HepG2 (cell line): ENCODE measurements at regions not wholly inside any gene's neighbourhood (a gene's known extent, or its start where the extent isn't known, plus 50 kb on each side); places are given as distances from the start of the nearest gene placed in this dataset.

Source experiments
- ATAC-seq: fragments of 200-7000 bp; cut with Tn5 transposase; 3 replicates; pipeline ENCODE4 v1.9.1; 2020; ENCODE audit warnings: mild to moderate bottlenecking, moderate library complexity
- BruUV-seq: library from RNA; stranded (reverse); fragments of 400-500 nt; replicated peaks from 2 replicates; lab custom pipeline; 2021; lab: Mats Ljungman, UMichigan
- CTCF ChIA-PET: fragments of 300-600 bp; formaldehyde crosslinking; extraction: SDS; loops from one replicate; lab custom pipeline; 2021; ENCODE audit warnings: low total read pairs, inconsistent platforms, low intra/inter-chr PET ratio; lab: Yijun Ruan, JAX
- POLR2A ChIA-PET: fragments of 350-600 bp; sonication (Branson Sonifier 250); formaldehyde crosslinking; loops from one replicate; lab custom pipeline; 2020; ENCODE audit warnings: antibody characterized with exemption, inconsistent platforms; lab: Yijun Ruan, JAX
- DNase-seq: peaks from one replicate; pipeline ENCODE4 v3.0.0-alpha.2; 2015; ENCODE audit warnings: low spot score
- FAIRE-seq: peaks from 3 replicates; lab custom pipeline; 2011; peaks lifted over from hg19 to GRCh38; lab: Jason Lieb, UNC
- H2AFZ ChIP-seq: one replicate; pipeline ENCODE4 v1.6.1; 2011; ENCODE audit warnings: low read length, inconsistent platforms
- H3K27ac ChIP-seq: fragments of 300-600 bp; 3 replicates; pipeline ENCODE4 v1.8.0; 2011; ENCODE audit warnings: mixed run types, mild to moderate bottlenecking, mixed read lengths, low read length, inconsistent platforms; ENCODE audit not compliant: insufficient read depth; ENCODE audit errors: extremely low read length
- H3K27me3 ChIP-seq, 2 experiments: fragments of 200-600 bp in 1 of 2; 2 replicates in 1 of 2; 3 replicates in 1 of 2; pipeline versions ENCODE4 v1.6.0 to v1.8.0; 2011; ENCODE audit warnings: low read length in 2 of 2, mild to moderate bottlenecking in 2 of 2, moderate library complexity in 2 of 2, inconsistent platforms in 1 of 2; ENCODE audit not compliant: insufficient read depth in 2 of 2, control insufficient read depth in 1 of 2
- H3K36me3 ChIP-seq, 2 experiments: fragments of 200-600 bp in 1 of 2; replicated peaks in 1 of 2; 2 replicates in 1 of 2; 3 replicates in 1 of 2; pipeline versions ENCODE4 v1.5.1 to v1.8.0; 2011; ENCODE audit warnings: low read length in 2 of 2, inconsistent platforms in 1 of 2; ENCODE audit not compliant: insufficient read depth in 2 of 2, control insufficient read depth in 1 of 2
- H3K4me1 ChIP-seq: 2 replicates; pipeline ENCODE4 v1.5.1; 2012; ENCODE audit warnings: low read length, inconsistent platforms; ENCODE audit not compliant: insufficient read depth
- H3K4me2 ChIP-seq: 2 replicates; pipeline ENCODE4 v1.6.0; 2011; ENCODE audit warnings: low read depth, low read length, inconsistent platforms
- H3K4me3 ChIP-seq, 3 experiments: fragments of 200-600 bp in 1 of 3; sonication (generic), shearing (Covaris generic) in 1 of 3; replicated peaks in 1 of 3; 2 replicates each; pipeline ENCODE4 v1.5.1; 2011 to 2016; ENCODE audit warnings: low read length in 3 of 3, inconsistent platforms in 2 of 3, low read depth in 2 of 3, mild to moderate bottlenecking in 2 of 3, control low read depth in 1 of 3, mixed read lengths in 1 of 3; ENCODE audit not compliant: insufficient read depth in 1 of 3
- H3K79me2 ChIP-seq: one replicate; pipeline ENCODE4 v1.6.1; 2011; ENCODE audit warnings: low read length, inconsistent platforms; ENCODE audit not compliant: insufficient read depth
- H3K9ac ChIP-seq: 2 replicates; pipeline ENCODE4 v1.6.0; 2011; ENCODE audit warnings: mild to moderate bottlenecking, low read depth, low read length, inconsistent platforms; ENCODE audit not compliant: insufficient read depth
- H3K9me3 ChIP-seq: 2 replicates; pipeline ENCODE4 v1.5.1; 2012; ENCODE audit warnings: mild to moderate bottlenecking, low read length
- H4K20me1 ChIP-seq: 2 replicates; pipeline ENCODE4 v1.6.0; 2011; ENCODE audit warnings: inconsistent platforms, mild to moderate bottlenecking, low read length, moderate library complexity; ENCODE audit not compliant: insufficient read depth
- DMTF1 ChIP-seq: sonication (generic); formaldehyde crosslinking; IDR thresholded peaks from 2 replicates; pipeline ENCODE4 v1.4.0; 2020; ENCODE audit warnings: mild to moderate bottlenecking, missing genetic modification reagents
- GMEB2 ChIP-seq: IDR thresholded peaks from 2 replicates; pipeline ENCODE4 v1.6.1; 2016; ENCODE audit warnings: missing biosample characterization, missing genetic modification reagents, low read depth
- MAFK ChIP-seq, 2 experiments: IDR thresholded peaks in 1 of 2; conservative IDR thresholded peaks in 1 of 2; 2 replicates each; pipeline ENCODE4 v1.6.1; 2011; ENCODE audit warnings: improper control_type of control experiment in 2 of 2, low read length in 2 of 2
- MXD3 ChIP-seq: IDR thresholded peaks from 2 replicates; pipeline ENCODE4 v1.6.1; 2016; ENCODE audit warnings: mild to moderate bottlenecking, missing biosample characterization, missing genetic modification reagents
- PBX3 ChIP-seq: sonication (generic); formaldehyde crosslinking; IDR thresholded peaks from 2 replicates; pipeline ENCODE4 v1.8.1; 2023; ENCODE audit warnings: missing genetic modification reagents, inconsistent platforms, borderline replicate concordance
- SKIL ChIP-seq: sonication (generic); formaldehyde crosslinking; IDR thresholded peaks from 2 replicates; pipeline ENCODE4 v1.8.0; 2022; ENCODE audit warnings: missing genetic modification reagents, mild to moderate bottlenecking, moderate library complexity, borderline replicate concordance
- ZFP37 ChIP-seq: sonication (generic); formaldehyde crosslinking; IDR thresholded peaks from 2 replicates; pipeline ENCODE4 v1.4.0; 2020; ENCODE audit warnings: missing genetic modification reagents, borderline replicate concordance
- ZKSCAN1 ChIP-seq: fragments of 150-350 bp; IDR thresholded peaks from 2 replicates; pipeline ENCODE4 v1.6.1; 2014; ENCODE audit warnings: low read length
- ZNF281 ChIP-seq: sonication (generic); formaldehyde crosslinking; IDR thresholded peaks from 2 replicates; pipeline ENCODE4 v1.4.0; 2020; ENCODE audit warnings: missing genetic modification reagents, borderline replicate concordance
- ZNF550 ChIP-seq: sonication (generic); formaldehyde crosslinking; IDR thresholded peaks from 2 replicates; pipeline ENCODE4 v1.4.0; 2020; ENCODE audit warnings: mild to moderate bottlenecking, missing genetic modification reagents, borderline replicate concordance
- ZNF576 ChIP-seq: sonication (generic); formaldehyde crosslinking; IDR thresholded peaks from 2 replicates; pipeline ENCODE4 v1.4.0; 2020; ENCODE audit warnings: mild to moderate bottlenecking, missing genetic modification reagents
- ZNF839 ChIP-seq: sonication (generic); formaldehyde crosslinking; IDR thresholded peaks from 2 replicates; pipeline ENCODE4 v1.4.0; 2020; ENCODE audit warnings: missing genetic modification reagents, mild to moderate bottlenecking, borderline replicate concordance
- WGBS: methylation state at CpG from one replicate; pipeline ENCODE4 v1.1.6; 2017; ENCODE audit warnings: low lambda C conversion rate; 5-methylcytosine and 5-hydroxymethylcytosine counted together
- in situ Hi-C: cut with HindIII; loops from 2 replicates; pipeline ENCODE4 v1.10.0; 2017; ENCODE audit warnings: low pct_unique_long_range_greater_than_20kb; ENCODE audit not compliant: extremely low pct_ligation_motif_present
- intact Hi-C: fragments of 100-400 bp; cut with micrococcal nuclease; formaldehyde crosslinking; loops from one replicate; pipeline ENCODE4 v1.10.0; 2022; ENCODE audit not compliant: unreplicated experiment

- ATAC-seq (no peak), FAIRE-seq (no peak)
- no peak for TF ChIP-seq ZKSCAN1
- TF ChIP-seq DMTF1 (CRISPR knock-in tag), result no peak
- no peak for TF ChIP-seq ZNF839
- no peak for TF ChIP-seq SKIL (CRISPR knock-in tag)
- TF ChIP-seq ZFP37, result no peak
- TF ChIP-seq ZNF281 (CRISPR knock-in tag), result no peak
- peak; percentile 92 to 98 for TF ChIP-seq MAFK (conservative IDR thresholded peaks at IDR 0.05 in 1 of 2, IDR thresholded peaks at IDR 0.05 in 1 of 2; ENCODE audit: low read length in 2 of 2)
- no peak for TF ChIP-seq GMEB2
- TF ChIP-seq MXD3, result no peak
- TF ChIP-seq ZNF550 (CRISPR knock-in tag), result no peak
- no peak for TF ChIP-seq ZNF576
- TF ChIP-seq PBX3 (CRISPR knock-in tag), result no peak
These were observed 152.1 kb upstream of the TUSC1 start for GRCh38 chr9:25830381-25830780.

More at GRCh38 chr9:25830381-25830780, 152.1 kb upstream of the TUSC1 start:
- ChIA-PET POLR2A (no interaction called here), CTCF (no interaction called here)
- no peaks in the 10 kb centered on the region for H3K27me3 ChIP-seq
- no peaks in the 10 kb centered on the region for H3K79me2 ChIP-seq
- intact Hi-C loops, result no loop called here
- WGBS, result 28% methylated on average over 7 of the region's 7 CpGs
- H3K27ac ChIP-seq, result no peak overlapping the region
- no peak for DNase-seq
- H2AFZ ChIP-seq, result no peak overlapping the region
- no peak overlapping the region for H3K4me2 ChIP-seq
- H3K9me3 ChIP-seq, result peaks cover 95% of the 10 kb centered on the region
- H3K9ac ChIP-seq, result no peak overlapping the region
- H3K36me3 ChIP-seq, result no peaks in the 10 kb centered on the region
- H3K4me3 ChIP-seq, result no peak overlapping the region
- H4K20me1 ChIP-seq, result no peaks in the 10 kb centered on the region
- in situ Hi-C loops, result no loop called here
- BruUV-seq, result no TSS peak
- no peaks in the 10 kb centered on the region for H3K4me1 ChIP-seq
